ENCODE measurements at regions not wholly inside any gene's neighbourhood (a gene's known extent, or its start where the extent isn't known, plus 50 kb on each side); places are given as distances from the start of the nearest gene placed in this dataset.

GRCh38 chr3:111244760-111245159, 173.1 kb downstream of the NECTIN3 start:
- DNase-seq, result no peak

GRCh38 chr3:111246967-111247760, 175.5 kb downstream of the NECTIN3 start:
- no peak for DNase-seq

- DNase-seq, result no peak
These were observed 176.8 kb downstream of the NECTIN3 start for GRCh38 chr3:111248406-111248805.

- no peak for DNase-seq
These were observed 177.8 kb downstream of the NECTIN3 start for GRCh38 chr3:111249421-111249820.

- DNase-seq, result no peak
These were observed 181.2 kb downstream of the NECTIN3 start for GRCh38 chr3:111252779-111253178.

- no peak for DNase-seq
These were observed 182.1 kb downstream of the NECTIN3 start for GRCh38 chr3:111253733-111254132.

- DNase-seq, result no peak
These were observed 189.3 kb downstream of the NECTIN3 start for GRCh38 chr3:111260878-111261277.

GRCh38 chr3:111269777-111270176, 198.2 kb downstream of the NECTIN3 start:
- no peak for DNase-seq

GRCh38 chr3:111277226-111277625, 205.6 kb downstream of the NECTIN3 start:
- DNase-seq, result no peak

- DNase-seq, result no peak
These were observed 207.3 kb downstream of the NECTIN3 start for GRCh38 chr3:111278959-111279358.

GRCh38 chr3:111282024-111282423, 210.4 kb downstream of the NECTIN3 start:
- DNase-seq, result no peak

- DNase-seq, result no peak
These were observed 211.5 kb downstream of the NECTIN3 start for GRCh38 chr3:111283165-111283564.

GRCh38 chr3:111284503-111285183, 213.0 kb downstream of the NECTIN3 start:
- no peak for DNase-seq

- no peak for DNase-seq
These were observed 213.5 kb downstream of the NECTIN3 start for GRCh38 chr3:111285184-111285538.

- no peak for DNase-seq
These were observed 214.1 kb downstream of the NECTIN3 start for GRCh38 chr3:111285694-111286093.

GRCh38 chr3:111286746-111287145, 215.1 kb downstream of the NECTIN3 start:
- no peak for DNase-seq

- DNase-seq, result no peak
These were observed 220.5 kb downstream of the NECTIN3 start for GRCh38 chr3:111292117-111292516.

GRCh38 chr3:111299192-111299615, 227.6 kb downstream of the NECTIN3 start:
- no peak for DNase-seq

- no peak for DNase-seq
These were observed 229.7 kb downstream of the NECTIN3 start for GRCh38 chr3:111301238-111301798.

GRCh38 chr3:111302063-111302462, 230.4 kb downstream of the NECTIN3 start:
- DNase-seq, result no peak

- DNase-seq, result no peak
These were observed 232.1 kb downstream of the NECTIN3 start for GRCh38 chr3:111303760-111304159.

GRCh38 chr3:111307676-111308075, 234.3 kb upstream of the CD96 start:
- DNase-seq, result no peak

GRCh38 chr3:111311126-111311525, 230.9 kb upstream of the CD96 start:
- no peak for DNase-seq

GRCh38 chr3:111311709-111312235, 230.2 kb upstream of the CD96 start:
- no peak for DNase-seq

Measured in DMS153 (cell line).